AG09309 (cell line): ENCODE measurements at regions not wholly inside any gene's neighbourhood (a gene's known extent, or its start where the extent isn't known, plus 50 kb on each side); places are given as distances from the start of the nearest gene placed in this dataset.
A peak's percentile ranks its signal among the peaks of the same experiment; 100 is the strongest.

Experiments used
- DNase-seq: peaks from one replicate; pipeline ENCODE4 v3.0.0-alpha.2; 2010; ENCODE audit warnings: low read depth
- H3K4me3 ChIP-seq: 2 replicates; pipeline ENCODE4 v1.5.1; 2011; ENCODE audit warnings: mild to moderate bottlenecking, low read depth, low read length, moderate library complexity; ENCODE audit not compliant: control insufficient read depth
- CTCF ChIP-seq: IDR thresholded peaks from 2 replicates; pipeline ENCODE4 v1.5.1; 2011; ENCODE audit warnings: mild to moderate bottlenecking, low read depth, low read length, inconsistent platforms; ENCODE audit not compliant: insufficient read depth, control insufficient read depth; ENCODE audit errors: missing control alignments

DNA sequence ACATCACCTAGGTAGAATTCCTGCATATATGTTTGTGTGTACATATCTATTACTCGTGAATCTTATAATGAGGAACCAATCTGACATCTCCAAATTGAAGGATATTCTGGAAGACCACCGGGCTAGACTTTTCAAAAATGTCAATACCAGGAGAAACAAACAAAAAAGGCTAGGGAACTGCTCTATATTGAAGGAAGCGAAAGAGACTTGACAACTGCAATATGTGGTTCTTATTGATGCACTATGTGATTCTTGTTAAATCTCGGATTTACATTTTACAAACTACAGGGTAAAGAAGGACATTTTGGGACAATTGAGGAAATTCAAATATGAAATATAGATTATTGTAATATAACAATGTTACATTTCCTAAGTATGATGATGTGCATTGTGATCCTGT lies 137.5 kb upstream of the CCDC54 start:
- DNase-seq, result no peak
- peak overlapping the region; percentile 60 for H3K4me3 ChIP-seq
- TF ChIP-seq CTCF, result no peak

DNA sequence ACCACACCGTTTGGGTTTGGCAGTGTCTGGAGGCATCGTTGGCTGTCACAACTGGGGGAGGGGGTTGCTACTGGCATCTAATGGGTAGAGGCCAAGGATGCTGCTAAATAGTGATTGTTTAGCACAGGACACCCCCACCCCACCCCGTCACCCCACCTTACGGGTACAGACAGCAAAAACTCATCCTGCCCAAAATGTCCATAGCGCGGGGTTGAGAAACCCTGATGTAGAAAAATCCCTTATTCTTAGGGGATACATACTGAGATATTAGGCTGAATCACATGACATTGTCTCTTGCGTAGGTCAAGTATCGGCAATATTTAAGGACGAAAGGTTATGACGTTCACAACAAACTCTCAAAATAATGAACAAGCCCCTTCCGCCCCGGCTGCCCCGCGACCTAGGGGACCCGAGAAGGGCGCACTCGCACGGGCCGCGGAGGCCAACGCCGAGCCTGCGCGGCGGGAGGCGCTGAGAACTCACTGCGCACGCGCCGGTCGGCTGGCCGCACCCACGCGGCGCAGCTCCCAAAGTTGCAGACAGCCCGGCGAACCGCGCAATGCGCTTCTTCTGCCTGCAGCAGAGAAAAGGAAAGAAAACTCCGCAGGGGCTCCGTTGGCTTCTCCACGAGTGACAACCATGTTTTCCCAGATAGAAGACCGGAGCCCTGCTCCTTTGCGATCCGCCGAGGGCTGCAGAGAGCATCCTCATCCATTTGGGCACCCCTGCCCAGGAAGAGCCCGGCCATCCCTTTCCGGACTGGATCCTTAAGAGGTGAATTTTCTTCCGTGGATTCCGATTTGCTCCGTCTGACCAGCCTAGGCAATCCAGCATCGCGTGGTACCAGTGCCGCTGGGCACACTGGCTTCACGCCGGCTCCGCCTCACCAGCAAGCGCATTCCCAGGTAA lies 136.8 kb upstream of the CCDC54 start:
- H3K4me3 ChIP-seq, result peak overlapping the region; percentile 60
- peak; percentile 38 for DNase-seq
- no peak for TF ChIP-seq CTCF

- H3K4me3 ChIP-seq, result peak overlapping the region; percentile 60
- TF ChIP-seq CTCF, result no peak
- no peak for DNase-seq
Measured at GRCh38 chr3:107241217-107241616, 136.0 kb upstream of the CCDC54 start.

- no peak overlapping the region for H3K4me3 ChIP-seq
- DNase-seq, result no peak
- TF ChIP-seq CTCF, result no peak
Measured at GRCh38 chr3:107242579-107242978, 134.7 kb upstream of the CCDC54 start.

- TF ChIP-seq CTCF, result no peak
- no peak for DNase-seq
- H3K4me3 ChIP-seq, result no peak overlapping the region
Measured at GRCh38 chr3:107247116-107247515, 130.1 kb upstream of the CCDC54 start.

DNA sequence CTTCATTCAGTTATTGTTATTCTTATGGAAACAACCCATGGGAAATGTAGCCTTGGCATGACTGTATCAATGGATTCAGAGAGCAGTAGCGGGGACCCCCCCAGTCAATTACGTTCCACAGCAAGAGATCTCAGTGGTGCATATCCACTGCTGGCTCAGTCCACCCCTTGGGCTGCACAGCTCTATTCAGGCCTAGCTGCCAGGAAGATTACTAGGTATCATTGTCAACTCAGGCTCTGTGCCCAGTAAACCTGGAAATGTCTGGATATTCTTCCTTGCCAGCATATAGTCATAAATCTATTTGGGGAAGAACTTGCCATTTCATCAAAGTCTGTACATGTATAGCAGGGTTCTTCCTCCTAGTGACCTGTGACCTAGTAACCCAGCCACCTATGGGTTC lies 128.1 kb upstream of the CCDC54 start:
- no peak for DNase-seq
- H3K4me3 ChIP-seq, result no peak overlapping the region
- TF ChIP-seq CTCF, result no peak
